Uterus (tissue), 3 donors: ENCODE measurements at regions not wholly inside any gene's neighbourhood (a gene's known extent, or its start where the extent isn't known, plus 50 kb on each side); places are given as distances from the start of the nearest gene placed in this dataset.

Source experiments
- DNase-seq, 2 donors: peaks; one replicate each; pipeline ENCODE4 v3.0.0-alpha.2; 2019 to 2020
- H3K27ac ChIP-seq, 2 donors: fragments of 200-600 bp; sonication (generic); 1 replicate in 1 of 2; 2 replicates in 1 of 2; pipeline ENCODE4 v1.5.1; 2016 to 2018
- H3K27me3 ChIP-seq, 2 donors: fragments of 200-600 bp; sonication (generic); one replicate each; pipeline ENCODE4 v1.5.1; 2018 to 2019; ENCODE audit warnings: control low read depth in 1 of 2
- H3K36me3 ChIP-seq, 2 donors: fragments of 200-600 bp; sonication (generic); one replicate each; pipeline ENCODE4 v1.5.1; 2019; ENCODE audit warnings: control low read depth in 1 of 2
- H3K4me1 ChIP-seq, 2 donors: fragments of 200-600 bp; sonication (generic); one replicate each; pipeline ENCODE4 v1.5.1; 2018 to 2019; ENCODE audit warnings: control low read depth in 1 of 2
- H3K4me3 ChIP-seq, 2 donors: fragments of 200-600 bp; sonication (generic); 1 replicate in 1 of 2; 2 replicates in 1 of 2; pipeline ENCODE4 v1.5.1; 2018 to 2019; ENCODE audit warnings: mild to moderate bottlenecking in 1 of 2
- H3K9me3 ChIP-seq, 2 donors: fragments of 200-600 bp; sonication (generic); one replicate each; pipeline ENCODE4 v1.5.1; 2019; ENCODE audit warnings: control low read depth in 1 of 2
- POLR2A ChIP-seq, 2 donors: fragments of 450-650 bp; IDR thresholded peaks; one replicate each; pipeline ENCODE4 v1.6.1; 2016; ENCODE audit warnings: antibody characterized with exemption in 2 of 2, mild to moderate bottlenecking in 1 of 2, moderate library complexity in 1 of 2
- intact Hi-C: fragments of 100-400 bp; cut with DNase I; formaldehyde crosslinking; loops from one replicate; pipeline ENCODE4 v1.15.1; 2023; ENCODE audit warnings: low total_unique reads
- TF ChIP-seq, protein P1 (sequence below), 4 experiments: fragments of 200-600 bp in 2 of 4; fragments of 450-650 bp in 2 of 4; sonication (generic) in 2 of 4; IDR thresholded peaks; one replicate each; pipeline ENCODE4 v1.5.1; 2016 to 2019; ENCODE audit warnings: antibody characterized with exemption in 4 of 4, mild to moderate bottlenecking in 2 of 4, moderate library complexity in 1 of 4
- donor health status: DM: yes; HTN: yes; CAD: no.

DNA sequence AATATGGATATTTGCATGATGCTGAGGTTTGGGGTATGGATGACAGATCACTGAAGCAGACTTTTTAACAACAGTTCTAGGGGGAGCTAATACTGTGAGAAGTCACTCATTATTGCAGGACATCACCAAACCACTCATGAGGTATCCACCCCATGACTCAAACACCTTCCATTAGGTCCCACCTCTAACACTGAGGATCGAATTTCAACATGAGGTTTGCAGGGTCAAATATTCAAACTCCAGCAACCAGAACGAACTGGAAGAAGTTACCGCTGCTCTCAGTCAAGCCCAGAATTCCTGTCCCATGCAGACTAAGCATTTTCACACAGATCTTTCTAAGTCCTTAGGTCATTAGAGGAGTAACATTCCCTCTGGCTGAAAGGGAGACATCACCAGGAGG, 758.9 kb downstream of the UQCRFS1 start:
- no peak overlapping the region for H3K27ac ChIP-seq
- H3K9me3 ChIP-seq: no peaks in the 10 kb centered on the region
- no peaks in the 10 kb centered on the region for H3K4me1 ChIP-seq
- no peaks in the 10 kb centered on the region for H3K27me3 ChIP-seq
- H3K4me3 ChIP-seq: no peak overlapping the region
- no peak for DNase-seq
- intact Hi-C loops: no loop called here
- no peak for TF ChIP-seq POLR2A (IDR thresholded peaks at IDR 0.05)
- TF ChIP-seq, protein P1, sequence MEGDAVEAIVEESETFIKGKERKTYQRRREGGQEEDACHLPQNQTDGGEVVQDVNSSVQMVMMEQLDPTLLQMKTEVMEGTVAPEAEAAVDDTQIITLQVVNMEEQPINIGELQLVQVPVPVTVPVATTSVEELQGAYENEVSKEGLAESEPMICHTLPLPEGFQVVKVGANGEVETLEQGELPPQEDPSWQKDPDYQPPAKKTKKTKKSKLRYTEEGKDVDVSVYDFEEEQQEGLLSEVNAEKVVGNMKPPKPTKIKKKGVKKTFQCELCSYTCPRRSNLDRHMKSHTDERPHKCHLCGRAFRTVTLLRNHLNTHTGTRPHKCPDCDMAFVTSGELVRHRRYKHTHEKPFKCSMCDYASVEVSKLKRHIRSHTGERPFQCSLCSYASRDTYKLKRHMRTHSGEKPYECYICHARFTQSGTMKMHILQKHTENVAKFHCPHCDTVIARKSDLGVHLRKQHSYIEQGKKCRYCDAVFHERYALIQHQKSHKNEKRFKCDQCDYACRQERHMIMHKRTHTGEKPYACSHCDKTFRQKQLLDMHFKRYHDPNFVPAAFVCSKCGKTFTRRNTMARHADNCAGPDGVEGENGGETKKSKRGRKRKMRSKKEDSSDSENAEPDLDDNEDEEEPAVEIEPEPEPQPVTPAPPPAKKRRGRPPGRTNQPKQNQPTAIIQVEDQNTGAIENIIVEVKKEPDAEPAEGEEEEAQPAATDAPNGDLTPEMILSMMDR (IDR thresholded peaks at IDR 0.05): no peak
- no peaks in the 10 kb centered on the region for H3K36me3 ChIP-seq

DNA sequence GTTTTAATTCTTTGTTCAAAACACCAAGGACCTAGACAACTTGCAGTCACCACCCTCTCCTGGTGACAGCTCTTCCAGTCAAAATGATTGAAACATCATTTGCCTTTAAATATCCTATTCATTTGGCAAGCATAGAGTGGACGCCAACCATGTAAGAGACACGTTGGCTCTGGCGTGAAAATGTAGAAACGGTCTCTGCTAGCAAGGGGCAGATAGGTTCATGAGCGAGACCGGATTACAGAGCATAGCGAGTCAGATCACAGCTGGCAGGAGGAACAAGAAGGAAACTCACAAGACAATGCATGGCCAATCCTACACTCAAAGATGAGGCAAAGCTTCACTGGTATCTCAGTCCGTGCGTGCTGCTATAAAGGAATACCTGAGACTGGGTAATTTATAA, 759.5 kb downstream of the UQCRFS1 start:
- intact Hi-C loops: no loop called here
- Histone ChIP-seq H3K27me3 (no peaks in the 10 kb centered on the region), H3K27ac (no peak overlapping the region), H3K36me3 (no peaks in the 10 kb centered on the region), H3K4me3 (no peak overlapping the region), H3K4me1 (no peaks in the 10 kb centered on the region), H3K9me3 (no peaks in the 10 kb centered on the region)
- DNase-seq: no peak
- TF ChIP-seq POLR2A (IDR thresholded peaks at IDR 0.05): no peak
- TF ChIP-seq, protein P1 (IDR thresholded peaks at IDR 0.05): no peak

DNA sequence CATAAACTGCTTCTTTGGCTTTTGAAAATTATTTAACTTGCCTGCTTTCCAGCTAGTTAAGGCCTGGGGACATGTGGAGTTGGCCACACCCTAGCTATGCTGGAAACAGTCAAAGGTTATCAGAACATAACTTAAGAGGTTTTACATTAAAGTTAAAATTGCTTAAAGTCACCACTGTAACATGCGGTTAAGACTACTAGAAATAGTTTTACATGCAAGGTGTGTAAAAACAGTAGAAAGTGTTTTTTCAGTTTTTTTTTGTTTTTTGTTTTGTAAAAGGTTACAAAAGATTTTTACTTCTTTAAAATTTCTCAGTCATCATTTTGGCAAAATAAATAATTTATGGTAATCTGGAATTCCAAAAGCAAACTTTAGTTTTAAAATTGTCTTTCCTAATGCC, 763.1 kb downstream of the UQCRFS1 start:
- intact Hi-C loops: no loop called here
- no peaks in the 10 kb centered on the region for H3K36me3 ChIP-seq
- H3K27me3 ChIP-seq: no peaks in the 10 kb centered on the region
- TF ChIP-seq, protein P1 (IDR thresholded peaks at IDR 0.05): no peak
- TF ChIP-seq POLR2A (IDR thresholded peaks at IDR 0.05): no peak
- DNase-seq: no peak
- H3K9me3 ChIP-seq: no peaks in the 10 kb centered on the region
- no peak overlapping the region for H3K4me3 ChIP-seq
- H3K27ac ChIP-seq: no peak overlapping the region
- H3K4me1 ChIP-seq: no peaks in the 10 kb centered on the region

DNA sequence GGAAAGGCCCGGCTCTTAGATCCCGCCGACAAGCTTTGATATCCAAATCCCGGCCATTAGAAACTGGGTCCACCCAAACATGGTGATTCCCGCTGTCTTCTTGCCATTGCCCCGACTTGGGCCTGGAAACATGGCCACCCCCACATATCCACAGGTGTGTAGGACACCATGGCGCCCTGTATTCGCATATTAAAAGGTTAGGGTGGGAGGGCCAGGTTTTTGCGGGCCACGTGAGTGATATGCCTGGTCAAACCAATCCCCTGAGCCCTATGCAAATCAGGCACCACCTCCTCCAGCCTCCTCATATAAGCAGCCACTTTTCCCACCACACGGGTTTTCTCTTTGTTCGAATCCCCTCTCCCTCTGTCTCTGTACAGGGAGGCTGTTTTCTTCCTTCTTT, 766.4 kb downstream of the UQCRFS1 start:
- H3K27me3 ChIP-seq: no peaks in the 10 kb centered on the region
- H3K36me3 ChIP-seq: no peaks in the 10 kb centered on the region
- no peaks in the 10 kb centered on the region for H3K9me3 ChIP-seq
- H3K27ac ChIP-seq: no peak overlapping the region
- no peaks in the 10 kb centered on the region for H3K4me1 ChIP-seq
- intact Hi-C loops: no loop called here
- H3K4me3 ChIP-seq: no peak overlapping the region
- TF ChIP-seq, protein P1 (IDR thresholded peaks at IDR 0.05): no peak
- TF ChIP-seq POLR2A (IDR thresholded peaks at IDR 0.05): no peak
- no peak for DNase-seq

DNA sequence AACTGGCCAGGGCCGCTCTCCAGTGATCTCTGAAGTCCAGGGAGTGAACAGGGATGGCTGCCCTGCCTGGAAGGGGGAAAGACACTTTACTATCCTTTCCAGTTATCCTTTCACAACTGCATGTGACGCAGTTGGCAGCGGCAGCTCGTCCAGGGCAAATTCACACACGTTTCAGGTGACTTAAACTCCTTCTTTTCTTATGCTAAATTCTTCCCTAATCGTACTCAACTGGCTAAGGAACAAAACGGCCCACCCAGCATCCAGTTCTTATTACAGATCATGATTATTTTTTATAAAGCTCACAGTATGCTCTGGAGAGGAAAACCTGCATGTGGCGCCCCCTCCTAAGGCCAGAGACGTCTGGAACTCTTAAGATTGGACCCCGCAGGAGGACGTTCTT, 767.1 kb downstream of the UQCRFS1 start:
- no peaks in the 10 kb centered on the region for H3K27me3 ChIP-seq
- intact Hi-C loops: no loop called here
- no peak for DNase-seq
- no peak overlapping the region for H3K27ac ChIP-seq
- H3K4me1 ChIP-seq: no peaks in the 10 kb centered on the region
- H3K4me3 ChIP-seq: no peak overlapping the region
- H3K36me3 ChIP-seq: no peaks in the 10 kb centered on the region
- H3K9me3 ChIP-seq: no peaks in the 10 kb centered on the region
- no peak for TF ChIP-seq POLR2A (IDR thresholded peaks at IDR 0.05)
- TF ChIP-seq, protein P1 (IDR thresholded peaks at IDR 0.05): no peak
